ENCODE measurements at regions not wholly inside any gene's neighbourhood (a gene's known extent, or its start where the extent isn't known, plus 50 kb on each side); places are given as distances from the start of the nearest gene placed in this dataset.

DNA sequence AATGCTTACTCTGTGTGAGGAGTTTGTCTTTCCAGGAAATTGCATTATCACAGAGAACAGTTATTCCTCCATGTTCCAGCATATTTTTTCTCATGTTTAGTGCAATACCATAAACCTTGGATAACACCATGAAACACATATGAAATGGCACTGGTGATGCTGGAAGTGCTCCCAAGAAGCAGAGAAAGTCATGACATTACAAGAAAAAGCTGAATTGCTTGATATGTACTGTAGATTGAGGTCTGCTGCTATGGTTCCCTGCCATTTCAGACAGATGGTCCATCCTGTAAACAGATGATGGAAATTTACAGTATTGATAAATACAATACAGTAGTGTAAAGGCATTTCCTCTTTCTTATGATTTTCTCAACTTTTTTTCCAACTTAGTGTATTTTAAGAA lies 422.1 kb downstream of the LRRIQ3 start (continued):
- TF ChIP-seq, protein P1, sequence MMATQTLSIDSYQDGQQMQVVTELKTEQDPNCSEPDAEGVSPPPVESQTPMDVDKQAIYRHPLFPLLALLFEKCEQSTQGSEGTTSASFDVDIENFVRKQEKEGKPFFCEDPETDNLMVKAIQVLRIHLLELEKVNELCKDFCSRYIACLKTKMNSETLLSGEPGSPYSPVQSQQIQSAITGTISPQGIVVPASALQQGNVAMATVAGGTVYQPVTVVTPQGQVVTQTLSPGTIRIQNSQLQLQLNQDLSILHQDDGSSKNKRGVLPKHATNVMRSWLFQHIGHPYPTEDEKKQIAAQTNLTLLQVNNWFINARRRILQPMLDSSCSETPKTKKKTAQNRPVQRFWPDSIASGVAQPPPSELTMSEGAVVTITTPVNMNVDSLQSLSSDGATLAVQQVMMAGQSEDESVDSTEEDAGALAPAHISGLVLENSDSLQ (IDR thresholded peaks at IDR 0.05), result no peak
- TF ChIP-seq, protein P2, sequence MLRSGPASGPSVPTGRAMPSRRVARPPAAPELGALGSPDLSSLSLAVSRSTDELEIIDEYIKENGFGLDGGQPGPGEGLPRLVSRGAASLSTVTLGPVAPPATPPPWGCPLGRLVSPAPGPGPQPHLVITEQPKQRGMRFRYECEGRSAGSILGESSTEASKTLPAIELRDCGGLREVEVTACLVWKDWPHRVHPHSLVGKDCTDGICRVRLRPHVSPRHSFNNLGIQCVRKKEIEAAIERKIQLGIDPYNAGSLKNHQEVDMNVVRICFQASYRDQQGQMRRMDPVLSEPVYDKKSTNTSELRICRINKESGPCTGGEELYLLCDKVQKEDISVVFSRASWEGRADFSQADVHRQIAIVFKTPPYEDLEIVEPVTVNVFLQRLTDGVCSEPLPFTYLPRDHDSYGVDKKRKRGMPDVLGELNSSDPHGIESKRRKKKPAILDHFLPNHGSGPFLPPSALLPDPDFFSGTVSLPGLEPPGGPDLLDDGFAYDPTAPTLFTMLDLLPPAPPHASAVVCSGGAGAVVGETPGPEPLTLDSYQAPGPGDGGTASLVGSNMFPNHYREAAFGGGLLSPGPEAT (IDR thresholded peaks at IDR 0.05; ENCODE audit: low read depth), result no peak
- TF ChIP-seq GABPA (IDR thresholded peaks at IDR 0.05; ENCODE audit: low read depth), result no peak
- no peak for TF ChIP-seq SUZ12 (IDR thresholded peaks at IDR 0.05; ENCODE audit: unreplicated experiment)
- TF ChIP-seq EZH2 (IDR thresholded peaks at IDR 0.05; ENCODE audit: borderline replicate concordance, control insufficient read depth, low read depth, low read length), result no peak
- no peak for TF ChIP-seq RBBP5 (conservative IDR thresholded peaks at IDR 0.05)
- no peak for TF ChIP-seq POLR2AphosphoS2 (IDR thresholded peaks at IDR 0.05; ENCODE audit: low read depth, low read length)
- TF ChIP-seq, protein P3, sequence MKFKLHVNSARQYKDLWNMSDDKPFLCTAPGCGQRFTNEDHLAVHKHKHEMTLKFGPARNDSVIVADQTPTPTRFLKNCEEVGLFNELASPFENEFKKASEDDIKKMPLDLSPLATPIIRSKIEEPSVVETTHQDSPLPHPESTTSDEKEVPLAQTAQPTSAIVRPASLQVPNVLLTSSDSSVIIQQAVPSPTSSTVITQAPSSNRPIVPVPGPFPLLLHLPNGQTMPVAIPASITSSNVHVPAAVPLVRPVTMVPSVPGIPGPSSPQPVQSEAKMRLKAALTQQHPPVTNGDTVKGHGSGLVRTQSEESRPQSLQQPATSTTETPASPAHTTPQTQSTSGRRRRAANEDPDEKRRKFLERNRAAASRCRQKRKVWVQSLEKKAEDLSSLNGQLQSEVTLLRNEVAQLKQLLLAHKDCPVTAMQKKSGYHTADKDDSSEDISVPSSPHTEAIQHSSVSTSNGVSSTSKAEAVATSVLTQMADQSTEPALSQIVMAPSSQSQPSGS (IDR thresholded peaks at IDR 0.05; ENCODE audit: low read length), result no peak
- TF ChIP-seq CHD4 (IDR thresholded peaks at IDR 0.05), result no peak
- no peak for TF ChIP-seq IRF4 (IDR thresholded peaks at IDR 0.05; ENCODE audit: low read depth, low read length)
- no peak for TF ChIP-seq HDAC2 (IDR thresholded peaks at IDR 0.05)

DNA sequence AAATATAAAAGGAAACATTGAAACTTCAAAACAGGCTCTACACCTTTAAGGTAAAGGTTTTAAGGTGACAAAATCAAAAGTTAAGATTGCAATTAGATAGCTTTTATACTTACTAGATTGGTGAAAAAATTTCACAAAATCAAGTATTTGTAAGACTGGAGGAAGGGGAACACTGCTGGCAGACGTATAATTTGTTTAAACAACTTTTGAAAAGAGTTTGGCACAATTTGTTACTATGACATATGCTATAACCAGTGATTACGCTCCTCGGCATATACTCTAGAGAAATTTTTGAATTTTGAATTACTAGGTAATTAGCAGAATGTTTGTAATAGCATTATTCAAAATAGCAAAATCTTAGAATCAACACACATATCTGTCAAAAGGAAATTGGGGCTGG lies 425.0 kb downstream of the LRRIQ3 start:
- Histone ChIP-seq H2AFZ (ENCODE audit: control insufficient read depth, low read depth, low read length) (no peak overlapping the region), H3K4me2 (ENCODE audit: control insufficient read depth, insufficient read depth) (no peak overlapping the region), H4K20me1 (ENCODE audit: control insufficient read depth, insufficient read depth) (no peaks in the 10 kb centered on the region), H3K4me3 (no peak overlapping the region), H3K9me3 (replicated peaks; ENCODE audit: control insufficient read depth, insufficient read depth, low read length) (no peaks in the 10 kb centered on the region), H3K4me1 (ENCODE audit: control insufficient read depth, insufficient read depth, low read length) (no peaks in the 10 kb centered on the region), H3K36me3 (ENCODE audit: control insufficient read depth in 2 of 2, insufficient read depth in 2 of 2, low read length in 1 of 2) (no peaks in the 10 kb centered on the region), H3K27ac (ENCODE audit: control insufficient read depth, insufficient read depth) (no peak overlapping the region), H3K79me2 (ENCODE audit: control insufficient read depth, insufficient read depth, low read length) (no peaks in the 10 kb centered on the region), H3K27me3 (replicated peaks in 1 of 2; ENCODE audit: control insufficient read depth in 2 of 2, insufficient read depth in 2 of 2, low read length in 1 of 2) (no peaks in the 10 kb centered on the region), H3K9ac (ENCODE audit: control insufficient read depth, insufficient read depth, low read length) (no peak overlapping the region)
- ATAC-seq (no peak), FAIRE-seq (no peak), DNase-seq (ENCODE audit: low read depth, low spot score) (no peak)
- intact Hi-C loops (cut with micrococcal nuclease; ENCODE audit: unreplicated experiment), result no loop called here
- POLR2A ChIA-PET, result no interaction called here
- 60% methylated on average over 3 of the region's 3 CpGs for WGBS (ENCODE audit: insufficient coverage, insufficient replicate concordance, low lambda C conversion rate, missing lambda C conversion rate)
- SMC1A ChIA-PET (ENCODE audit: uncharacterized antibody, unreplicated experiment), result no interaction called here
- CTCF ChIA-PET, result no interaction called here
- RAD21 ChIA-PET (ENCODE audit: unreplicated experiment), result no interaction called here
- no TSS peak for BruUV-seq (replicated peaks)
- in situ Hi-C loops (cut with MboI), result no loop called here
- no peak for TF ChIP-seq ZZZ3 (IDR thresholded peaks at IDR 0.05; ENCODE audit: control insufficient read depth, insufficient read length, low read depth)
- TF ChIP-seq SMARCA5 (IDR thresholded peaks at IDR 0.05), result no peak
- no peak for TF ChIP-seq EED (IDR thresholded peaks at IDR 0.05; ENCODE audit: low read depth)
- TF ChIP-seq RELA (IDR thresholded peaks at IDR 0.05; ENCODE audit: borderline replicate concordance, partially characterized antibody), result no peak
- no peak for TF ChIP-seq RAD21 (IDR thresholded peaks at IDR 0.05; ENCODE audit: insufficient read depth, low read depth, low read length)
- no peak for TF ChIP-seq ZNF217 (IDR thresholded peaks at IDR 0.05)
- TF ChIP-seq NR2F1 (conservative IDR thresholded peaks at IDR 0.05), result no peak
- TF ChIP-seq, protein P4, sequence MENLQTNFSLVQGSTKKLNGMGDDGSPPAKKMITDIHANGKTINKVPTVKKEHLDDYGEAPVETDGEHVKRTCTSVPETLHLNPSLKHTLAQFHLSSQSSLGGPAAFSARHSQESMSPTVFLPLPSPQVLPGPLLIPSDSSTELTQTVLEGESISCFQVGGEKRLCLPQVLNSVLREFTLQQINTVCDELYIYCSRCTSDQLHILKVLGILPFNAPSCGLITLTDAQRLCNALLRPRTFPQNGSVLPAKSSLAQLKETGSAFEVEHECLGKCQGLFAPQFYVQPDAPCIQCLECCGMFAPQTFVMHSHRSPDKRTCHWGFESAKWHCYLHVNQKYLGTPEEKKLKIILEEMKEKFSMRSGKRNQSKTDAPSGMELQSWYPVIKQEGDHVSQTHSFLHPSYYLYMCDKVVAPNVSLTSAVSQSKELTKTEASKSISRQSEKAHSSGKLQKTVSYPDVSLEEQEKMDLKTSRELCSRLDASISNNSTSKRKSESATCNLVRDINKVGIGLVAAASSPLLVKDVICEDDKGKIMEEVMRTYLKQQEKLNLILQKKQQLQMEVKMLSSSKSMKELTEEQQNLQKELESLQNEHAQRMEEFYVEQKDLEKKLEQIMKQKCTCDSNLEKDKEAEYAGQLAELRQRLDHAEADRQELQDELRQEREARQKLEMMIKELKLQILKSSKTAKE (IDR thresholded peaks at IDR 0.05; ENCODE audit: low read depth, poor library complexity, severe bottlenecking), result no peak
